Activated naive CD4-positive, alpha-beta T cell treated with anti-CD3 and anti-CD28 coated beads, Interleukin-2, amount 10 ng/mL, durations not matched to agents 7 days and 5 days (primary cell): ENCODE measurements at regions not wholly inside any gene's neighbourhood (a gene's known extent, or its start where the extent isn't known, plus 50 kb on each side); places are given as distances from the start of the nearest gene placed in this dataset.

Source experiments
- CTCF ChIA-PET: fragments of 350-600 bp; sonication (Branson Sonifier 250); formaldehyde crosslinking; loops from one replicate; lab custom pipeline; 2021; ENCODE audit warnings: antibody characterized with exemption; lab: Charles Lee
- DNase-seq: peaks from one replicate; pipeline ENCODE4 v3.0.0-alpha.2; 2020
- H3K27ac Mint-ChIP-seq: one replicate; pipeline ENCODE4 v1.8.0; 2021; ENCODE audit warnings: mild to moderate bottlenecking, moderate library complexity, mixed read lengths
- H3K27me3 Mint-ChIP-seq: one replicate; pipeline ENCODE4 v1.8.0; 2021; ENCODE audit warnings: mild to moderate bottlenecking, mixed read lengths
- H3K36me3 Mint-ChIP-seq: one replicate; pipeline ENCODE4 v1.8.0; 2021; ENCODE audit warnings: mixed read lengths
- H3K4me1 Mint-ChIP-seq: one replicate; pipeline ENCODE4 v1.8.0; 2021; ENCODE audit warnings: mixed read lengths
- H3K4me3 Mint-ChIP-seq: one replicate; pipeline ENCODE4 v1.8.0; 2021; ENCODE audit warnings: mild to moderate bottlenecking, moderate library complexity, mixed read lengths
- H3K9me3 Mint-ChIP-seq: one replicate; pipeline ENCODE4 v1.8.0; 2021; ENCODE audit warnings: mixed read lengths

- Mint-ChIP-seq H3K9me3 (no peaks in the 10 kb centered on the region), H3K27me3 (no peaks in the 10 kb centered on the region), H3K27ac (no peak overlapping the region), H3K36me3 (no peaks in the 10 kb centered on the region), H3K4me3 (no peak overlapping the region), H3K4me1 (no peaks in the 10 kb centered on the region)
- no peak for DNase-seq
- CTCF ChIA-PET, result no interaction called here
Measured at GRCh38 chr5:114308508-114308907, 53.4 kb upstream of the KCNN2 start.

GRCh38 chr5:114310666-114311065 lies 51.2 kb upstream of the KCNN2 start:
- Mint-ChIP-seq H3K27ac (no peak overlapping the region), H3K36me3 (no peaks in the 10 kb centered on the region), H3K4me3 (no peak overlapping the region), H3K4me1 (no peaks in the 10 kb centered on the region), H3K27me3 (no peaks in the 10 kb centered on the region), H3K9me3 (no peaks in the 10 kb centered on the region)
- DNase-seq, result no peak
- CTCF ChIA-PET, result no interaction called here

GRCh38 chr5:114311281-114311680 lies 50.6 kb upstream of the KCNN2 start:
- Mint-ChIP-seq H3K27me3 (no peaks in the 10 kb centered on the region), H3K4me3 (no peak overlapping the region), H3K27ac (no peak overlapping the region), H3K36me3 (no peaks in the 10 kb centered on the region), H3K4me1 (no peaks in the 10 kb centered on the region), H3K9me3 (no peaks in the 10 kb centered on the region)
- CTCF ChIA-PET, result no interaction called here
- DNase-seq, result no peak

- Mint-ChIP-seq H3K4me3 (no peak overlapping the region), H3K4me1 (no peaks in the 10 kb centered on the region), H3K27me3 (no peaks in the 10 kb centered on the region), H3K27ac (no peak overlapping the region), H3K9me3 (no peaks in the 10 kb centered on the region), H3K36me3 (no peaks in the 10 kb centered on the region)
- CTCF ChIA-PET, result no interaction called here
- DNase-seq, result no peak
Measured at GRCh38 chr5:114311968-114312367, 49.9 kb upstream of the KCNN2 start.
